IMR-90 (cell line): ENCODE measurements at regions not wholly inside any gene's neighbourhood (a gene's known extent, or its start where the extent isn't known, plus 50 kb on each side); places are given as distances from the start of the nearest gene placed in this dataset.

Source experiments
- ATAC-seq: fragments of 200-7000 bp; cut with Tn5 transposase; 2 replicates; pipeline ENCODE4 v1.9.1; 2020; ENCODE audit warnings: low read depth, mild to moderate bottlenecking, moderate library complexity
- BruUV-seq: library from RNA; stranded (reverse); fragments of 400-500 nt; replicated peaks from 2 replicates; lab custom pipeline; 2021; lab: Mats Ljungman, UMichigan
- CTCF ChIA-PET: fragments of 300-600 bp; formaldehyde crosslinking; extraction: SDS; loops from one replicate; lab custom pipeline; 2021; ENCODE audit warnings: antibody characterized with exemption; lab: Yijun Ruan, JAX
- POLR2A ChIA-PET: fragments of 300-600 bp; sonication (Branson Sonifier 250); formaldehyde crosslinking; loops from one replicate; lab custom pipeline; 2022; ENCODE audit warnings: antibody characterized with exemption; ENCODE audit not compliant: unreplicated experiment; lab: Charles Lee
- DNase-seq: peaks from one replicate; pipeline ENCODE4 v3.0.0; 2013
- H2AFZ ChIP-seq: replicated peaks from 2 replicates; pipeline ENCODE3; 2013; ENCODE audit warnings: low read length, mild to moderate bottlenecking; ENCODE audit not compliant: poor library complexity
- H2AK5ac ChIP-seq: 2 replicates; pipeline ENCODE4 v1.6.1; 2013; ENCODE audit warnings: low read depth, low read length, inconsistent platforms
- H2AK9ac ChIP-seq: replicated peaks from 2 replicates; pipeline ENCODE3; 2013; ENCODE audit warnings: mild to moderate bottlenecking, low read depth, low read length, moderate library complexity; ENCODE audit not compliant: poor library complexity
- H2BK120ac ChIP-seq: 2 replicates; pipeline ENCODE4 v1.6.1; 2013; ENCODE audit warnings: low read depth, low read length, inconsistent platforms
- H2BK15ac ChIP-seq: 3 replicates; pipeline ENCODE4 v1.6.1; 2013; ENCODE audit warnings: low read depth, low read length, inconsistent platforms
- H2BK20ac ChIP-seq: 2 replicates; pipeline ENCODE4 v1.6.1; 2013; ENCODE audit warnings: low read depth, mild to moderate bottlenecking, inconsistent platforms, low read length, moderate library complexity
- H2BK5ac ChIP-seq: 2 replicates; pipeline ENCODE4 v1.6.1; 2013; ENCODE audit warnings: mild to moderate bottlenecking, low read depth, low read length, inconsistent platforms; ENCODE audit not compliant: poor library complexity, severe bottlenecking
- H3K14ac ChIP-seq: replicated peaks from 2 replicates; pipeline ENCODE4 v1.6.1; 2013; ENCODE audit warnings: low read depth, low read length, inconsistent platforms
- H3K18ac ChIP-seq: 2 replicates; pipeline ENCODE4 v1.6.1; 2013; ENCODE audit warnings: low read depth, low read length, control low read depth
- H3K23ac ChIP-seq: 2 replicates; pipeline ENCODE4 v1.6.1; 2013; ENCODE audit warnings: low read depth, low read length, inconsistent platforms
- H3K27ac ChIP-seq: 2 replicates; pipeline ENCODE4 v1.5.1; 2013; ENCODE audit warnings: mild to moderate bottlenecking, control low read depth, low read length; ENCODE audit not compliant: insufficient read depth
- H3K27me3 ChIP-seq: 2 replicates; pipeline ENCODE4 v1.6.1; 2013; ENCODE audit warnings: low read length; ENCODE audit not compliant: control insufficient read depth, insufficient read depth
- H3K36me3 ChIP-seq: 2 replicates; pipeline ENCODE4 v1.6.1; 2013; ENCODE audit warnings: low read length, mixed read lengths; ENCODE audit not compliant: control insufficient read depth, insufficient read depth
- H3K4ac ChIP-seq: 2 replicates; pipeline ENCODE4 v1.6.1; 2013; ENCODE audit warnings: low read depth, low read length, inconsistent platforms
- H3K4me1 ChIP-seq: 2 replicates; pipeline ENCODE4 v1.6.1; 2013; ENCODE audit warnings: low read length, mixed read lengths; ENCODE audit not compliant: control insufficient read depth, insufficient read depth
- H3K4me2 ChIP-seq: 2 replicates; pipeline ENCODE4 v1.6.1; 2013; ENCODE audit warnings: low read depth, mild to moderate bottlenecking, control low read depth, low read length, moderate library complexity
- H3K4me3 ChIP-seq: 2 replicates; pipeline ENCODE4 v1.5.1; 2013; ENCODE audit warnings: low read depth, mild to moderate bottlenecking, control low read depth, low read length, moderate library complexity; ENCODE audit not compliant: insufficient read depth
- H3K56ac ChIP-seq: 2 replicates; pipeline ENCODE4 v1.6.1; 2013; ENCODE audit warnings: low read length, inconsistent platforms; ENCODE audit not compliant: insufficient read depth; ENCODE audit errors: extremely low read depth
- H3K79me1 ChIP-seq, 2 experiments: 2 replicates each; pipeline ENCODE4 v1.6.1; 2013; ENCODE audit warnings: low read length in 2 of 2, inconsistent platforms in 1 of 2, low read depth in 1 of 2
- H3K9ac ChIP-seq: 2 replicates; pipeline ENCODE4 v1.6.1; 2013; ENCODE audit warnings: low read depth, low read length, control low read depth
- H3K9me1 ChIP-seq: 2 replicates; pipeline ENCODE4 v1.6.1; 2013; ENCODE audit warnings: low read length, inconsistent platforms; ENCODE audit not compliant: insufficient read depth
- H3K9me3 ChIP-seq: 2 replicates; pipeline ENCODE4 v1.6.1; 2013; ENCODE audit warnings: low read length; ENCODE audit not compliant: control insufficient read depth, insufficient read depth
- H4K20me1 ChIP-seq: 2 replicates; pipeline ENCODE4 v1.6.1; 2013; ENCODE audit warnings: low read length, inconsistent platforms; ENCODE audit not compliant: insufficient read depth
- H4K5ac ChIP-seq: 2 replicates; pipeline ENCODE4 v1.6.1; 2013; ENCODE audit warnings: mild to moderate bottlenecking, low read depth, low read length, control low read depth
- H4K8ac ChIP-seq, 2 experiments: 2 replicates each; pipeline ENCODE4 v1.6.1; 2013; ENCODE audit warnings: low read depth in 2 of 2, low read length in 2 of 2, control low read depth in 1 of 2, inconsistent platforms in 1 of 2
- H4K91ac ChIP-seq: 2 replicates; pipeline ENCODE4 v1.6.1; 2013; ENCODE audit warnings: low read depth, low read length, inconsistent platforms; ENCODE audit not compliant: insufficient read depth
- MAZ ChIP-seq: IDR thresholded peaks from 2 replicates; pipeline ENCODE4 v1.6.1; 2012; ENCODE audit warnings: low read depth, mild to moderate bottlenecking, low read length, improper control_type of control experiment, moderate library complexity, borderline replicate concordance
- POLR2A ChIP-seq: IDR thresholded peaks from 2 replicates; pipeline ENCODE4 v1.6.1; 2012; ENCODE audit warnings: mild to moderate bottlenecking, low read depth, low read length
- RCOR1 ChIP-seq: IDR thresholded peaks from 2 replicates; pipeline ENCODE4 v1.6.1; 2012; ENCODE audit warnings: mild to moderate bottlenecking, low read length, improper control_type of control experiment; ENCODE audit not compliant: insufficient replicate concordance
- USF2 ChIP-seq: fragments of 150-350 bp; IDR thresholded peaks from 2 replicates; pipeline ENCODE4 v1.6.1; 2017; ENCODE audit warnings: mild to moderate bottlenecking, antibody characterized with exemption, low read length, low read depth
- WGBS, 2 experiments: methylation state at CpG; one replicate each; pipeline versions ENCODE4 v1.1.5 to v1.1.7; 2013; ENCODE audit warnings: missing lambda C conversion rate in 2 of 2; ENCODE audit not compliant: insufficient read length in 1 of 2; ENCODE audit errors: extremely low coverage in 2 of 2; 5-methylcytosine and 5-hydroxymethylcytosine counted together
- dilution Hi-C: fragments of 300-500 bp; cut with HindIII; formaldehyde crosslinking; loops from one replicate; pipeline ENCODE4 v1.14.3; 2018; ENCODE audit warnings: low sequenced_read_pairs; ENCODE audit not compliant: unreplicated experiment
- in situ Hi-C: fragments of 300-500 bp; cut with MboI; formaldehyde crosslinking; loops from 3 replicates; pipeline ENCODE4 v1.14.3; 2019; ENCODE audit warnings: low sequenced_read_pairs, inconsistent platforms, mixed read lengths
- intact Hi-C: fragments of 100-400 bp; cut with micrococcal nuclease; formaldehyde crosslinking; loops from 2 replicates; pipeline ENCODE4 v1.10.0; 2022

GRCh38 chr14:58780605-58781004 is 142.8 kb downstream of the DACT1 start:
- H3K23ac ChIP-seq, result no peak overlapping the region
- no peak overlapping the region for H2BK5ac ChIP-seq
- no peak overlapping the region for H3K56ac ChIP-seq
- H2BK120ac ChIP-seq, result no peak overlapping the region
- H3K27me3 ChIP-seq, result peaks cover 15% of the 10 kb centered on the region
- no peaks in the 10 kb centered on the region for H3K79me1 ChIP-seq
- no peak overlapping the region for H3K4me2 ChIP-seq
- no peak overlapping the region for H3K9ac ChIP-seq
- no TSS peak for BruUV-seq
- 100% methylated on average over 2 of the region's 6 CpGs; no CpG with 5 or more reads in 1 of the 2 experiments for WGBS, 2 experiments
- H3K9me1 ChIP-seq, result 0 out of 2 replicates have a peak, but pooled peaks cover 4% of the 10 kb centered on the region
- H4K8ac ChIP-seq, result no peak overlapping the region
- H3K4ac ChIP-seq, result no peak overlapping the region
- no peak overlapping the region for H2BK15ac ChIP-seq
- DNase-seq (no peak), ATAC-seq (no peak)
- CTCF ChIA-PET, result no interaction called here
- no peak overlapping the region for H2AK5ac ChIP-seq
- dilution Hi-C loops (no loop called here), intact Hi-C loops (no loop called here), in situ Hi-C loops (no loop called here)
- no peak overlapping the region for H2AFZ ChIP-seq
- no peak overlapping the region for H2BK20ac ChIP-seq
- no peak overlapping the region for H3K4me3 ChIP-seq
- H3K27ac ChIP-seq, result no peak overlapping the region
- no peak overlapping the region for H3K14ac ChIP-seq
- no peak overlapping the region for H3K18ac ChIP-seq
- no peak overlapping the region for H2AK9ac ChIP-seq
- no peaks in the 10 kb centered on the region for H3K9me3 ChIP-seq
- H3K36me3 ChIP-seq, result no peaks in the 10 kb centered on the region
- POLR2A ChIA-PET, result no interaction called here
- no peak overlapping the region for H4K91ac ChIP-seq
- H4K5ac ChIP-seq, result no peak overlapping the region
- peaks cover 6% of the 10 kb centered on the region; the same call in 1 of the 2 replicates for H3K4me1 ChIP-seq
- H4K20me1 ChIP-seq, result no peaks in the 10 kb centered on the region
- TF ChIP-seq MAZ (no peak), USF2 (no peak), POLR2A (no peak), RCOR1 (no peak)
